Left renal pelvis (tissue), 4 donors: ENCODE measurements at regions not wholly inside any gene's neighbourhood (a gene's known extent, or its start where the extent isn't known, plus 50 kb on each side); places are given as distances from the start of the nearest gene placed in this dataset.
"Not testable (repeated sequence)": the region's sequence is repeated elsewhere in the genome, so short reads cannot be mapped to it uniquely, and the experiment has no call there.

Source experiments
- DNase-seq, 4 donors: peaks; one replicate each; pipeline ENCODE4 v3.0.0-alpha.2; 2013; ENCODE audit warnings: low read depth in 4 of 4, low spot score in 3 of 4

DNA sequence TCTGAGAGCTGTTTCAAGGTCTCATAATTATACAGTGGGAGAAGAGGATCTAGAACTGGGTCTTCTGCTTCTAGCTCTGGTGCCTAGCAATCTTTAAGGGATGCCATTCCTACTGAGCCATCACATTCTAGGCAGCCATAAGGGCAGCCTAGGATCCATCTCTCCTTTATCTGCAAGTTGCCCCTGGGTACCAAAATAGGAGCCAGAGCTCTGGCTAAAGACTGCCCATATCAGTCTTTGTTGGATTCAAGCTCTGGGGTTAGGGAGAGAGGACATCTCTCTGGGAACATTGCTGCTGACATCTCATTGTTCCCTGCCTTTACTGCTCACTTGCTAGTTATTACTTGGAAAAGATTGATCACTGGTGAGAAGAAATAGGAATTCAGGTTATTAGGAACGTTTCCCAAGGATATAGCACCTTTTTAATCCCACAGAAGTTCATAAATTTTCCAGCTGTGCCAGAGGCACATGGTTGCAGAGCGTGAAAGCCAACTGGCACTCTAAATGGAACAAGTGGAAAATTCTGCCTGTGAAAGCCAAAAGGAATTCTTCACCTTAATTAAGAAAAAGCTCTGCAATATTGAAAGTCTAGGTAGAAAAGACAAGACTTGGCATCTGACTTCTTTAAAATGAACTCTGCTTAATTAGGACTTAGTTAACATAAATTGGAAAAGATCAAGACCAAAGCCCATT is 102.2 kb downstream of the CDC42EP3 start:
- DNase-seq = no peak

- DNase-seq = no peak
These were observed 101.3 kb downstream of the CDC42EP3 start for GRCh38 chr2:37569986-37570679.

DNA sequence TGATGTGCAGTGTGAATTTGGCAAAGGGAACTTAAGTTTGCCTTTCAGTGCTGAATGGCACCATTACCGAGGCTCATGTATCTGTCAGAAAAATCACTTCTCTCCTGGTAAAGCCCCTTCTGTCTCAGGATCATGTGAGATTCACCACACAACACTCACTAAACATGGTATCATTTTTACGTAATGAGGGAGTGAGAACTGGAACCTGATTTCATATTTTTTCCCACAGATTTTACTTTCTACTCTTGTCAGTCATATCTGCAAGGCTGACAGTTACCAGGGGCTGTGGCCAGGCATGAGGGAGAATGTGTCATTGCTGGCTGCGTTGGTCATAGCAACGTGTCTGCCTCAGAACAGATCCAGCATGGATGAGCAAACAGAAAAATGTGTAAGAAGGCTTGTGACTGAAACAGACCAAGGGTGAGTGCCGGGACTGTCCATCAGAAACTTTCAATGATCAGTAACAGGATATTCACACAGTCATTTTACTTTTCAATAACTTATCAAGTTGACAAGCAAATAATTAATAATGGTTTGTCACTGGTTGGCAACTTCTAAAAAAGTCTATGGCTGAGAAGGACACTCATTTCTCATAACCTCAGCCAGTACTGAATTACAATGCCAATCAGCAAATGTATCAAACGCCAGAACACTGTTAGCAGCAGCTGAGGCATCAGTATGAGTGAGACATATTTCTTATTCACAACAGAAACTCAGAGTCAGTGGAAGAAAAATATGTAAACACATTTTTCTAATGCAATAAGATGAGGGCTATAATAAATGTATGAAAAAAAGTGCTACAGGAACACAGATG is 100.5 kb downstream of the CDC42EP3 start:
- no peak for DNase-seq

DNA sequence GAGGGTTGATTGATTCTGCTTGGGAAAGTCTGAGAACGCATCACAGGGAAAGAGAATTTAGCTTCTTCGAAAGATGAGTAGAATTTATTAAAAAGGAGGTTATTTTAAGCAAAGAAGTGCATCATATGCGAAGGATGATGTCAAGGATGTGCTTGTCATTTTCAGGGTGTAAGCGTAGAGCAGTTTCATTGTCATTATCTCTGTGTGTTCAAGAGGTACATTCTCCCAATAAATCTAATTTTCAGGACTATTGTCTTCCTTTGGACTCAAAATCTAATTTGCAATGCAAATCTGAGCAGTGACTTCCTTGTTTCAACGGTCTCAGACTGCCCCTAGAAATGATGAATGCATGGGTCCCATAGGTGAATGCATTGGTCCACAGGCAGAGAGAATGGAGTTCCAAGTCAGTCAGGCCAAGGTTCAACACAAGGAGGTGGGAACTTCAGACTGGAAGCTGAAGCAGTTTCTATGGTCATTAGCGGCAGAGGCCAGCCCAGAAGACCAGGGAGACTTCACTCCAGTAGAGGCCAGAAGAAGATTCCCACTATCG is 99.8 kb downstream of the CDC42EP3 start:
- DNase-seq = no peak

DNA sequence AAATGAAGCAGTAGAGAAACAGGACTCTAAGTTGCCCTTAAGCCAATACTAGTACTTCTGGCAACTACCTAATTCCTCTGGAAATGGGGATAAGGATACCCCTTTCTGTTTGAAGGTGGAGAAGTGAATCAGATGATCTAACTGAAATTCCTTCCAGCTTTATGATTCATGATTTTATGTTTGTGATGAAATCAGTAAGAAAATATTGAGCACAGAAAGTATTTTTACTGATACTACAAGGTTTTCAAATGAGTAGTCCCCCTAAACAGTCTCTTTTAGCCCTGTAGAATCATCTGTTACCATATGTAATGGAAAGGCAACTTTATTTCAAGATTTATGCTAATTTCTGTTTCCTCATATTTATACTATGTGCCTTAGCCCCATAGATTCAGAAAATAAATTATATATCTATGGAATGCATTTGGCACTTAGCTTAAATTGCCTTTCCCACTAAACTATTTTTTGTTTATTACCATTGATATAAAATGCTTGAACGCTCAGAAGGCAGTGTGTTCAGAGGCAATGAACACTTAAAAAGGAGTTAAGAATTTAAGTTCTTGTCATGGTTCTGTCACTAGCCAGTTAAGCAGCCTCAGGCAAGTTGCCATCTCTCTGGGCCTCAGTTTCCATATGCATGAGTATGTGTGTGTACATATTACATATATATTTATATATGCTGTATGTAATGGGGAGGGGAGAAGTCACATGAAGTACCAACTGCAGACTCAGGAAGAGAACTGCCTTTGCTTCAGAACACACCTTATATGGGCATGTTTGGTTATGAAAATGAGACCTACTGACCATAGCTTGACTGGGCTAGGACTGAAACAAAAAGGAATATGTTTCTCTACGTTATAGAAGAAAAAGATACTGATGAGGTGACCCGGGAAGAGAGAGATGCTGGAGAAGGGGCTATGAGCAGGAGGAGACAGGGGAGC is 97.7 kb downstream of the CDC42EP3 start:
- no peak for DNase-seq

DNA sequence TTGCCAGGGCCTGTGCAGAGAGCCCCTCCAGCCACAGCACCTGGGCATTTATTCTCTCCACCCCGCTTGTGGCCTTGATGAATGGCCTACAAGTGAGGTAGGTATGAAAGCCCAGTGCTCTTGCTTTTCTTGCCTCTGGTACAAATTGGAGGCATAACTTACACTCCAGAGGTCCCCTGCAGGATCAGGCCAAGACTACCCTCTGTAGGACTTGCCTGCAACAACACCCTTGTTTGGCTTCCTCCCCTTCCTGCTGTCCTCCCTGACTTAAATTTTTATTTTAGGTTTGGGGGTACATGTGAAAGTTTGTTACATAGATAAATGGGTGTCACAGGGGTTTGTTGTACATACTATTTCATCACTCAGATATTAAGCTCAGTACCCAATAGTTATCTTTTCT is 95.7 kb downstream of the CDC42EP3 start:
- DNase-seq = no peak

- DNase-seq = not testable (repeated sequence)
These were observed 95.2 kb downstream of the CDC42EP3 start for GRCh38 chr2:37576194-37576593.

- no peak for DNase-seq
These were observed 94.6 kb downstream of the CDC42EP3 start for GRCh38 chr2:37576831-37577230.

DNA sequence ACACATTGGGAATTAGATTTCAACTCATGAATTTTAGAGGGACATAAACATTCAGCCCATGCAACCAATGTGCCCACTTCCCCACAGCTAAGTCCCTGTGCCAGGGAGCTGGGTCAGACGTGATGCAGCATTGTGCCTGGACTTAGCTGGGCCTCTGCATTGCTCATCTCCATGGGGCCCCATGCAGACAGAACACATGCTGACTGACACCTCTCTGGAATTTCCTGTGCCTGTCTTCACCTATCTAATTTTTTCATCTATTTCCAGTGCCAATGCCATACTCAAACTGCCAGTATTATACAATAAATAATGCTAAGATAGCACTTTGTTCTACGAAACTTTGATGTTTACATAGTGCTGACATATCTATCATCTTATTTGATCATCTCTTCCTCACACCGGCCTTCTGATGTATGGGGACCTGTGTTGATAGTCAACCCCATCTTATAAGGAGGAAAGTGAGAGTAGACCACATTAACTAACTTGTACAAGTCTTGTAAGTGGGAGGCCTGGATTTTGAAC is 92.2 kb downstream of the CDC42EP3 start:
- no peak for DNase-seq

GRCh38 chr2:37579949-37580348 is 91.5 kb downstream of the CDC42EP3 start:
- not testable (repeated sequence) for DNase-seq

- DNase-seq = no peak
These were observed 90.0 kb downstream of the CDC42EP3 start for GRCh38 chr2:37581433-37581832.

DNA sequence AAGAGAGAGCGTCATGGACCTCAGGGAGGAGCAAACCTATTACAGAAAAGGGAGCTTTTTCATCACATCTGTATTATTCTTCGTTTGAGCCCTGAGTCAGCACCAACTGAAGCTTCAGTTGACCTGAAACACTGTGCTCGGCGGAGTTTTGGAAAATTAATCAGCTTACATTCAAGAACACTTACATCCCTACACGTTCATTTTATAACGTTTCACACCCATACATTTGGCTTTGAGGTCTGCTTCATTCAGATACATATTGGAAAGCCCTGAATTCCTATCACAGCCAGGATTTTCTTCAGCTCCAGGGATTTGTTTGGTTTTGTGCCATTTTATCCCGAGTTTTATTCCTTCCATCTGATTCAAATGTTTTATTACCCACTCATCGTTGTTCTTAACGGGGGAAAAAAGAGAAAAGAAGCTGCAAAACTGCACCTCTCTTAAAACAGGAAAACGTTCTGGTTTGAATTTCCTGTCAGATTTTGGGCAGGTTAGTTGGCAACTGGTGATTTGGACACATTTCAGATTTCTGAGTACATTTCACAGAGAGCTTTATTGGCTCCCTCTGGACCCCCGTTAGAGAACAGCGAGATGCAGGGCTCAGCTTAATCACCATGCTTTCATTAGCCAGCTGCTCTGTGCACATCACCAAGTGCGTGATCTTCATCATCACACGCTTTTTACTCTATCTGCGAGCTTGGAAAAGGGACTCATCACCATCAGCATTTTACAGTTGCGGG is 88.8 kb downstream of the CDC42EP3 start:
- no peak for DNase-seq

- no peak for DNase-seq
These were observed 88.0 kb downstream of the CDC42EP3 start for GRCh38 chr2:37583402-37583801.

DNA sequence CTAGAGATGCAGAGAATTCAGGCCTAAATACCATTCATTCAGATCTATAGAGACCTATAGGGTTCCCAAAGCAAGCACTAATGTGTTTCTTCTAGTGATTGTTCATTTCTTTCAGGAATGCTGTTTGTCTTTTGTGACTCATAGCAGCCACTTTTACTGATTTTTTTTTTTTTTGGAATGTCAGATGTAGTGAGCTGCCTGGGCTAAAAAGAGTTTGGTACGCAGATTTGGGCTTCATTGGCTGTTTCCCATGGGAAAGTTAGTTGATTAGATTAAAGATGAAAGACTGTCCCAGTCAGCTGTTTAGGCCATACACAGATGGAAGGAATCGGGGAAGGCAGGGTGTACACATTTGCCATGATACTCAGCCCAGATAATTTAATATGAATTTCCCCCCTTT is 87.6 kb downstream of the CDC42EP3 start:
- DNase-seq = no peak

DNA sequence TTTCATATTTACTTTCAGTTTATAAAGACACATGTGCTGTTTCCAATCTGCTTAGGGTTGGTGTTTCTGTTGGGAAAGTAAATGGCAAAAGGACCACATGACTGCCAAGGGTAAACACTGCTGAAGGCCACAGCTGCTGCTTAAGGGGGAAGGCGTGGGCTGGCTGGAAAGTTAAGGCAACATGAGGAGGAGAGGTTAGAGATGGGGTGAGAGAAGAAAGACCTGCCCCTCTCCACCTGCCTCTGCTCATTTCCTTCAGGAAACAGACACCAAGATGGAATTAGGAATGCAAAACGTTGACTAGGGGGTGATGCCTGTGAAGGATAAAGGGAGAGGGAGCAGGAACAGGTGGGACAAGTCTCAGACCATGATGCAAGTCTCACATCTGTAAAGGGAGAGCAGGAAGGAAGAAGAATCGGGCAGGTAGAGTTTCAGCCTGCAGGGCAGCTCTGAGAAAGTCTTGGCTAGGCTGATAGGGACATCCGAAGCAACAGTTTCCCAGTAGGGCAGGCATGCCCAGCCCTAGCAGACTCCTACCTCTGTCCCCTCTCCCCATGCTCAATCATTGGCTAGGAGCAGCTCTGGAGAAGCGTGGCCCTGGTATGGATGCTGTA is 86.0 kb downstream of the CDC42EP3 start:
- DNase-seq = peak in 2 of 4 donors; percentile 10 to 21

DNA sequence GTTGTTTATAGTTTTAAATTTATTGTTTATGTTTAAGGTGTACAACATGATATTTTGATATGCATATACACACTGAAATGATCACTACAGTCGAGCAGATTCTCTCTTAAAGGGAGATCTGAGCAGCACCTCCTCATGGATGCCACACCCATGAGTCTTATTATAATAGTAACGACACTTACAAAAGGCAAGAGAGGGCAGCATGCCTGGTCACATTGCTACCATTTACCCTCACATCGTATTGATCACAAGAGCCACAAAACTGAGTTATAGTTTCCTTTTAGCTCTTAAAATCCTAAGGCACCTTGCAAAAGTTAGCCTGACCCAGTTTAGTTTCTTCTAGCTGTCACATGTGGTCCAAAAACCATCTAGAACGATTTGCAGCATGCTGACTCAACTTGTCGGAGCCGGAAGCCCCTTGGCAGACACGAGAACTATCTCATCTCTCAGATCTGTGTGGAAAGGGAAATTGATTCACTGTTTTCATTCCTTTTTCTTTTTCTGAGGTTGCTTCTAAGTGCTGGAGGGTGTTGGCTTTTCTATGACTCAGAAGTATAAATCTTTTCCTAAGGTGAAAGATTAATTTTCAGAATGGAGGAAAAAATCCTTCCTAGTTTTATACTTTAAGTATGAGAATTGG is 85.3 kb downstream of the CDC42EP3 start:
- DNase-seq = no peak

DNA sequence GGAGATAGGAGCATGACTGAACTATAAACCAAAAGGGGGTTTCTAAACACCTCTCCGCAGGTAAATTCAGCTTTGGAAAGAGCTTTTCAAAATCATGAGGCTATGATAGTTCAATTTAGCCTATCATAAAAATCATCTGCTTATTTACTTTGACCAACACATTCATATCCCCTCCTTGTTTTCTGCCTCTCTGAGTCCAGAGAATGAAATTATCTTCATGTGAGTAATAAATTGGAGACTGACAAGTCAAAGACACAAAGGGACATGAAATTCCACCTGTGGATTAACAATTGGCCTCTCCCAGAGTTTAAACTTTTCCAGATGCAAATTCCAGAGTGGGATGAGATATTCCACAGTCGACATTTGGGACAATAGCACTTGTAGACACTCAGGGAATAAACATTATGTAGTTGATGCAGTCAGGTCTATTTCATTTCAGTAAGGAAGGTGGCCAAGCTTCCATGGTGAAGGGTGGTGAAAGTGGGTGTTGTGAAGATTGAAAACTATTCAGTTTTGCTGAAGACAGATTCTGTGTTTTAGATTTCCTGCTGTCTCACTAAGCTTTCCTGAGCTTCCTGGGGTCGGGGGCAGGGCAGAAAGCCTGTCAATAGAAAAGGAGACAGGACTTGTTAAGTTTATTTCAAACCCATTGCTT is 84.7 kb downstream of the CDC42EP3 start:
- no peak for DNase-seq

DNA sequence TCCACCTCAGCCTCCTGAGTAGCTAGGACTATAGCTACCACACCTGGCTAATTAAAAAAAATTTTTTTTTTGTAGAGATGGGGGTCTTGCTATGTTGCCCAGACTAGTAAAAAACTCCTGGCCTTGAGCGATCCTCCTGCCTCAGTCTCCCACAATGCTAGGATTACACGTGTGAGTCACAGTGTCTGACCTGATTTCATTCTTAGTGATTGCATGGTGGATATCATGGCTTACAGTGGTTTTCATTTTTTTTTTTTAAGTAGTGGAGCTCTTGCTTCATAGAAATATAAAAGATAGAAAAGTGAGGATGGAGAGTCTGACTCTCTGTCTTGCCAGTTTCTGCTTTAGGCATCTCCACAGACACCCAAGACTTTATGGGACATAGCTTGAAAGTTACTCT is 83.6 kb downstream of the CDC42EP3 start:
- DNase-seq = no peak
